H1 (cell line): ENCODE measurements at regions not wholly inside any gene's neighbourhood (a gene's known extent, or its start where the extent isn't known, plus 50 kb on each side); places are given as distances from the start of the nearest gene placed in this dataset.
A peak's percentile ranks its signal among the peaks of the same experiment; 100 is the strongest.

Experiments used
- CTCF ChIA-PET: fragments of 300-600 bp; sonication (Branson Sonifier 250); formaldehyde crosslinking; loops from one replicate; lab custom pipeline; 2021; ENCODE audit not compliant: partially characterized antibody; lab: Charles Lee
- POLR2A ChIA-PET: fragments of 300-600 bp; sonication (Branson Sonifier 250); formaldehyde crosslinking; loops from one replicate; lab custom pipeline; 2021; ENCODE audit warnings: inconsistent platforms; ENCODE audit not compliant: partially characterized antibody; lab: Charles Lee
- DNase-seq, 2 experiments: peaks; one replicate each; pipeline versions ENCODE4 v3.0.0 to v3.0.0-alpha.2; 2010 to 2022; ENCODE audit warnings: low spot score in 2 of 2, low read depth in 1 of 2, mixed read lengths in 1 of 2
- FAIRE-seq: peaks from 2 replicates; lab custom pipeline; 2011; peaks lifted over from hg19 to GRCh38; lab: Jason Lieb, UNC
- H2AFZ ChIP-seq: 2 replicates; pipeline ENCODE4 v1.8.1; 2012; ENCODE audit warnings: low read length, inconsistent platforms
- H2AK5ac ChIP-seq: 2 replicates; pipeline ENCODE4 v1.6.1; 2013; ENCODE audit warnings: low read depth, low read length
- H2BK120ac ChIP-seq: replicated peaks from 2 replicates; pipeline ENCODE3; 2013; ENCODE audit warnings: low read depth, low read length, inconsistent platforms
- H2BK12ac ChIP-seq: 2 replicates; pipeline ENCODE4 v1.6.1; 2013; ENCODE audit warnings: low read depth, low read length
- H2BK15ac ChIP-seq: 2 replicates; pipeline ENCODE4 v1.6.1; 2013; ENCODE audit warnings: low read length
- H2BK20ac ChIP-seq: 2 replicates; pipeline ENCODE4 v1.6.1; 2013; ENCODE audit warnings: low read length
- H2BK5ac ChIP-seq: 2 replicates; pipeline ENCODE4 v1.6.1; 2013; ENCODE audit warnings: low read depth, low read length
- H3K14ac ChIP-seq: 2 replicates; pipeline ENCODE4 v1.6.1; 2013; ENCODE audit warnings: inconsistent platforms; ENCODE audit not compliant: insufficient read length
- H3K18ac ChIP-seq: 2 replicates; pipeline ENCODE4 v1.6.1; 2013; ENCODE audit warnings: low read length; ENCODE audit errors: extremely low read depth
- H3K23ac ChIP-seq: 2 replicates; pipeline ENCODE4 v1.6.1; 2013; ENCODE audit warnings: inconsistent platforms; ENCODE audit not compliant: insufficient read length
- H3K23me2 ChIP-seq: 2 replicates; pipeline ENCODE4 v1.6.1; 2013; ENCODE audit warnings: low read depth, low read length
- H3K27ac ChIP-seq: 2 replicates; pipeline ENCODE4 v1.6.1; 2011; ENCODE audit warnings: low read depth, low read length, inconsistent platforms
- H3K27me3 ChIP-seq, 4 experiments: replicated peaks in 1 of 4; 1 replicate in 1 of 4; 2 replicates in 3 of 4; pipeline versions ENCODE4 v1.6.1 to v1.8.1; 2011 to 2013; ENCODE audit warnings: low read length in 3 of 4, mild to moderate bottlenecking in 3 of 4, inconsistent platforms in 2 of 4, mixed read lengths in 2 of 4, moderate library complexity in 1 of 4; ENCODE audit not compliant: control insufficient read depth in 3 of 4, insufficient read depth in 3 of 4; ENCODE audit errors: extremely low read depth in 1 of 4
- H3K36me3 ChIP-seq, 4 experiments: 2 replicates each; pipeline versions ENCODE4 v1.6.1 to v1.8.1; 2011 to 2013; ENCODE audit warnings: mild to moderate bottlenecking in 4 of 4, low read length in 3 of 4, moderate library complexity in 2 of 4, control low read depth in 1 of 4, inconsistent platforms in 1 of 4; ENCODE audit not compliant: insufficient read depth in 4 of 4, control insufficient read depth in 2 of 4
- H3K4ac ChIP-seq: replicated peaks from 2 replicates; pipeline ENCODE3; 2013; ENCODE audit warnings: low read length, low read depth, mixed read lengths, inconsistent platforms; ENCODE audit not compliant: insufficient read length
- H3K4me1 ChIP-seq, 4 experiments: replicated peaks in 1 of 4; 1 replicate in 1 of 4; 2 replicates in 3 of 4; pipeline versions ENCODE4 v1.6.1 to v1.8.1; 2011 to 2013; ENCODE audit warnings: low read length in 3 of 4, inconsistent platforms in 2 of 4, mixed read lengths in 1 of 4; ENCODE audit not compliant: insufficient read depth in 4 of 4, control insufficient read depth in 3 of 4
- H3K4me2 ChIP-seq, 2 experiments: 2 replicates each; pipeline versions ENCODE4 v1.6.1 to v1.8.1; 2011 to 2013; ENCODE audit warnings: low read depth in 2 of 2, low read length in 2 of 2, control low read depth in 1 of 2, inconsistent platforms in 1 of 2, mild to moderate bottlenecking in 1 of 2; ENCODE audit not compliant: insufficient read depth in 1 of 2
- H3K4me3 ChIP-seq, 4 experiments: fragments of 200-600, 300-600 bp in 1 of 4; sonication (generic), shearing (Covaris generic), sonication (Bioruptor Twin) in 1 of 4; 2 replicates each; pipeline versions ENCODE4 v1.5.1 to v1.8.1; 2011 to 2016; ENCODE audit warnings: low read length in 4 of 4, low read depth in 3 of 4, control low read depth in 2 of 4, inconsistent platforms in 2 of 4, mild to moderate bottlenecking in 2 of 4, mixed read lengths in 1 of 4, moderate library complexity in 1 of 4; ENCODE audit not compliant: insufficient read depth in 2 of 4; ENCODE audit errors: extremely low read depth in 1 of 4
- H3K56ac ChIP-seq: replicated peaks from 2 replicates; pipeline ENCODE3; 2013; ENCODE audit warnings: low read depth, mild to moderate bottlenecking, mixed read lengths, low read length, inconsistent platforms; ENCODE audit not compliant: insufficient read length
- H3K79me1 ChIP-seq: 2 replicates; pipeline ENCODE4 v1.6.1; 2013; ENCODE audit warnings: low read depth, low read length, control low read depth
- H3K79me2 ChIP-seq, 2 experiments: 2 replicates each; pipeline versions ENCODE4 v1.6.1 to v1.8.1; 2012 to 2013; ENCODE audit warnings: low read length in 2 of 2, mild to moderate bottlenecking in 2 of 2, inconsistent platforms in 1 of 2; ENCODE audit not compliant: insufficient read depth in 2 of 2, control insufficient read depth in 1 of 2
- H3K9ac ChIP-seq, 4 experiments: replicated peaks in 1 of 4; 1 replicate in 1 of 4; 2 replicates in 3 of 4; pipeline versions ENCODE4 v1.6.1 to v1.8.1; 2011 to 2013; ENCODE audit warnings: low read depth in 3 of 4, low read length in 3 of 4, control low read depth in 2 of 4, mild to moderate bottlenecking in 2 of 4, moderate library complexity in 2 of 4, inconsistent platforms in 1 of 4; ENCODE audit errors: extremely low read depth in 1 of 4
- H3K9me3 ChIP-seq, 2 experiments: 2 replicates each; pipeline versions ENCODE4 v1.6.1 to v1.8.1; 2012 to 2013; ENCODE audit warnings: mild to moderate bottlenecking in 2 of 2, moderate library complexity in 2 of 2, control low read depth in 1 of 2, inconsistent platforms in 1 of 2, low read depth in 1 of 2, low read length in 1 of 2, mixed read lengths in 1 of 2; ENCODE audit not compliant: insufficient read depth in 2 of 2
- H4K20me1 ChIP-seq, 2 experiments: replicated peaks in 1 of 2; 2 replicates each; pipeline versions ENCODE3 to v1.8.1; 2011 to 2013; ENCODE audit warnings: inconsistent platforms in 2 of 2, low read length in 2 of 2, mild to moderate bottlenecking in 1 of 2; ENCODE audit not compliant: insufficient read depth in 2 of 2, control insufficient read depth in 1 of 2
- H4K5ac ChIP-seq: 2 replicates; pipeline ENCODE4 v1.6.1; 2013; ENCODE audit warnings: low read length, low read depth, mixed read lengths, inconsistent platforms; ENCODE audit not compliant: insufficient read length
- H4K8ac ChIP-seq: 2 replicates; pipeline ENCODE4 v1.8.0; 2013; ENCODE audit warnings: mild to moderate bottlenecking, moderate library complexity, low read length, inconsistent platforms; ENCODE audit not compliant: insufficient read depth; ENCODE audit errors: extremely low read depth
- H4K91ac ChIP-seq: replicated peaks from 2 replicates; pipeline ENCODE3; 2013; ENCODE audit warnings: low read length, mixed read lengths, inconsistent platforms; ENCODE audit not compliant: insufficient read length
- CEBPB ChIP-seq: IDR thresholded peaks from 2 replicates; pipeline ENCODE4 v1.6.1; 2012; ENCODE audit warnings: low read depth, low read length
- CTBP2 ChIP-seq: IDR thresholded peaks from 2 replicates; pipeline ENCODE4 v1.7.0; 2011; ENCODE audit warnings: borderline replicate concordance, mild to moderate bottlenecking, moderate library complexity, mixed read lengths, low read length; ENCODE audit not compliant: insufficient read depth, insufficient read length
- EGR1 ChIP-seq: IDR thresholded peaks from 2 replicates; pipeline ENCODE4 v1.6.1; 2011; ENCODE audit warnings: low read depth, low read length, borderline replicate concordance
- FOSL1 ChIP-seq: IDR thresholded peaks from 2 replicates; pipeline ENCODE4 v1.6.1; 2011; ENCODE audit warnings: mild to moderate bottlenecking, low read depth, low read length, moderate library complexity; ENCODE audit not compliant: insufficient read depth
- RNF2 ChIP-seq: fragments of 200-900, 300-1000 bp; sonication (generic); IDR thresholded peaks from 2 replicates; pipeline ENCODE4 v1.7.1; 2016; ENCODE audit warnings: borderline replicate concordance, low read depth, mild to moderate bottlenecking, antibody characterized with exemption, low read length; ENCODE audit not compliant: poor library complexity, severe bottlenecking; ENCODE audit errors: missing control alignments
- SIN3A ChIP-seq, 2 experiments: IDR thresholded peaks in 1 of 2; conservative IDR thresholded peaks in 1 of 2; 2 replicates each; pipeline ENCODE4 v1.6.1; 2011 to 2012; ENCODE audit warnings: low read length in 2 of 2, improper control_type of control experiment in 1 of 2, low read depth in 1 of 2, mild to moderate bottlenecking in 1 of 2
- SIRT6 ChIP-seq: IDR thresholded peaks from one replicate; pipeline ENCODE4 v1.7.1; 2012; ENCODE audit warnings: low read length, inconsistent platforms
- SP1 ChIP-seq: IDR thresholded peaks from 2 replicates; pipeline ENCODE4 v1.6.1; 2011; ENCODE audit warnings: low read depth, low read length
- SRF ChIP-seq: IDR thresholded peaks from 2 replicates; pipeline ENCODE4 v1.6.1; 2011; ENCODE audit warnings: mild to moderate bottlenecking, low read depth, low read length, moderate library complexity
- TCF12 ChIP-seq: IDR thresholded peaks from 2 replicates; pipeline ENCODE4 v1.6.1; 2011; ENCODE audit warnings: low read depth, mild to moderate bottlenecking, low read length
- WGBS, 2 experiments: shearing (Covaris generic) in 1 of 2; methylation state at CpG; one replicate each; pipeline versions ENCODE4 v1.1.6 to v1.1.7; 2013 to 2015; ENCODE audit warnings: low lambda C conversion rate in 2 of 2, mixed read lengths in 2 of 2, inconsistent platforms in 1 of 2, low coverage in 1 of 2, missing lambda C conversion rate in 1 of 2; ENCODE audit not compliant: insufficient replicate concordance in 2 of 2, insufficient coverage in 1 of 2, insufficient read length in 1 of 2; ENCODE audit errors: extremely low coverage in 1 of 2, missing lambda C conversion rate in 1 of 2; 5-methylcytosine and 5-hydroxymethylcytosine counted together

GRCh38 chr18:22594155-22594690, 176.5 kb upstream of the CTAGE1 start:
- H2BK20ac ChIP-seq, result no peak overlapping the region
- no peak overlapping the region for H4K5ac ChIP-seq
- H4K8ac ChIP-seq, result no peak overlapping the region
- no peak overlapping the region for H2BK120ac ChIP-seq
- no peak overlapping the region for H2AFZ ChIP-seq
- H4K20me1 ChIP-seq, result no peaks in the 10 kb centered on the region
- no peak overlapping the region for H3K14ac ChIP-seq
- no peaks in the 10 kb centered on the region for H3K9me3 ChIP-seq
- DNase-seq (no peak), FAIRE-seq (peak; percentile 88)
- H3K79me2 ChIP-seq, result no peaks in the 10 kb centered on the region
- no peaks in the 10 kb centered on the region for H3K27me3 ChIP-seq
- H3K79me1 ChIP-seq, result no peaks in the 10 kb centered on the region
- ChIA-PET CTCF (no interaction called here), POLR2A (no interaction called here)
- H3K4me2 ChIP-seq, result no peak overlapping the region
- H3K4me3 ChIP-seq, result no peak overlapping the region
- H2BK15ac ChIP-seq, result no peak overlapping the region
- H3K18ac ChIP-seq, result no peak overlapping the region
- no peak overlapping the region for H2BK12ac ChIP-seq
- no peak overlapping the region for H3K9ac ChIP-seq
- no peaks in the 10 kb centered on the region for H3K36me3 ChIP-seq
- TF ChIP-seq CEBPB, result no peak
- TF ChIP-seq RNF2, result no peak
- TF ChIP-seq EGR1, result no peak
- TF ChIP-seq FOSL1, result no peak
- TF ChIP-seq SRF, result no peak
- TF ChIP-seq CTBP2, result no peak
- no peak for TF ChIP-seq SIRT6
- no peak for TF ChIP-seq SP1
- TF ChIP-seq TCF12, result no peak
- TF ChIP-seq SIN3A (conservative IDR thresholded peaks at IDR 0.05 in 1 of 2, IDR thresholded peaks at IDR 0.05 in 1 of 2; ENCODE audit: low read depth in 1 of 2, low read length in 2 of 2), result no peak
- no peak overlapping the region for H3K23ac ChIP-seq
- no peak overlapping the region for H3K27ac ChIP-seq
- no peak overlapping the region for H3K4ac ChIP-seq
- no peaks in the 10 kb centered on the region for H3K23me2 ChIP-seq
- H3K56ac ChIP-seq, result no peak overlapping the region
- no peaks in the 10 kb centered on the region for H3K4me1 ChIP-seq
- no peak overlapping the region for H2AK5ac ChIP-seq
- no peak overlapping the region for H2BK5ac ChIP-seq
- WGBS, 2 experiments, result 85% methylated on average over 4 of the region's 4 CpGs; no CpG with 5 or more reads in 1 of the 2 experiments
- H4K91ac ChIP-seq, result no peak overlapping the region
